Testis (tissue), 2 donors: ENCODE measurements at regions not wholly inside any gene's neighbourhood (a gene's known extent, or its start where the extent isn't known, plus 50 kb on each side); places are given as distances from the start of the nearest gene placed in this dataset.

ENCODE experiments used
- POLR2A ChIP-seq: fragments of 450-650 bp; IDR thresholded peaks from one replicate; pipeline ENCODE4 v1.6.1; 2017; ENCODE audit warnings: antibody characterized with exemption, mild to moderate bottlenecking, moderate library complexity
- TF ChIP-seq, protein P1 (sequence below), 3 experiments: fragments of 450-650 bp in 2 of 3; fragments of 200-600 bp in 1 of 3; sonication (generic) in 1 of 3; IDR thresholded peaks; one replicate each; pipeline ENCODE4 v1.5.1; 2016 to 2019; ENCODE audit warnings: antibody characterized with exemption in 3 of 3, mild to moderate bottlenecking in 2 of 3, moderate library complexity in 1 of 3

DNA sequence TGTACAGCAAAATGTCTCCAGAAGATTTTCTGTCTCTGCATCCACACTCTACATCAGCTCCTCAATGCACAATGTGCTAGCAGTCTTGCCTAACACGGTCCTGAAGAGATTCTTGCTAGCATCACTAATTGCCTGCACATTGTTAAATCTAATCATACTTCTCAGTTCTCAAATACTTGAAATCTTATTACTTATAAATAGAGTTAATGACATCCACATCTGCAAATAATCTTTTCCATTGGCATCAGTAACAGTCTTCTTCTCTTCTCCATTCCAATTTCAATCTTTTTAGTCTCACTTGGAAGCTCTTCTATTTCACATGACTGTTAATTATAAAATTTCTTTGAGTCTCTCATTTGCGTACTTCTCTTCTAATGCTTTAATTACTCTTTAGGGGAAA lies 630.5 kb upstream of the SLITRK6 start:
- TF ChIP-seq, protein P1, sequence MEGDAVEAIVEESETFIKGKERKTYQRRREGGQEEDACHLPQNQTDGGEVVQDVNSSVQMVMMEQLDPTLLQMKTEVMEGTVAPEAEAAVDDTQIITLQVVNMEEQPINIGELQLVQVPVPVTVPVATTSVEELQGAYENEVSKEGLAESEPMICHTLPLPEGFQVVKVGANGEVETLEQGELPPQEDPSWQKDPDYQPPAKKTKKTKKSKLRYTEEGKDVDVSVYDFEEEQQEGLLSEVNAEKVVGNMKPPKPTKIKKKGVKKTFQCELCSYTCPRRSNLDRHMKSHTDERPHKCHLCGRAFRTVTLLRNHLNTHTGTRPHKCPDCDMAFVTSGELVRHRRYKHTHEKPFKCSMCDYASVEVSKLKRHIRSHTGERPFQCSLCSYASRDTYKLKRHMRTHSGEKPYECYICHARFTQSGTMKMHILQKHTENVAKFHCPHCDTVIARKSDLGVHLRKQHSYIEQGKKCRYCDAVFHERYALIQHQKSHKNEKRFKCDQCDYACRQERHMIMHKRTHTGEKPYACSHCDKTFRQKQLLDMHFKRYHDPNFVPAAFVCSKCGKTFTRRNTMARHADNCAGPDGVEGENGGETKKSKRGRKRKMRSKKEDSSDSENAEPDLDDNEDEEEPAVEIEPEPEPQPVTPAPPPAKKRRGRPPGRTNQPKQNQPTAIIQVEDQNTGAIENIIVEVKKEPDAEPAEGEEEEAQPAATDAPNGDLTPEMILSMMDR (IDR thresholded peaks at IDR 0.05) = no peak
- no peak for TF ChIP-seq POLR2A
